Natural killer cell (primary cell): ENCODE measurements at regions not wholly inside any gene's neighbourhood (a gene's known extent, or its start where the extent isn't known, plus 50 kb on each side); places are given as distances from the start of the nearest gene placed in this dataset.

Experiments
- ATAC-seq, 3 donors: fragments of 150-1000 bp in 2 of 3; fragments of 200-7000 bp in 1 of 3; cut with Tn5 transposase; 1 replicate in 1 of 3; 2 replicates in 2 of 3; pipeline ENCODE4 v1.10.0; 2021; ENCODE audit warnings: mild to moderate bottlenecking in 2 of 3, moderate library complexity in 2 of 3
- DNase-seq, 2 donors: peaks; one replicate each; pipeline versions ENCODE4 v3.0.0 to v3.0.0-alpha.2; 2013 to 2021; ENCODE audit warnings: mixed read lengths in 1 of 2
- H3K27ac ChIP-seq: one replicate; pipeline ENCODE4 v1.5.1; 2013; ENCODE audit warnings: mild to moderate bottlenecking, low read length
- H3K27me3 ChIP-seq: one replicate; pipeline ENCODE4 v1.6.1; 2013; ENCODE audit warnings: low read length; ENCODE audit not compliant: control insufficient read depth, insufficient read depth
- H3K36me3 ChIP-seq: one replicate; pipeline ENCODE4 v1.6.1; 2013; ENCODE audit warnings: low read length; ENCODE audit not compliant: control insufficient read depth, insufficient read depth
- H3K4me1 ChIP-seq: one replicate; pipeline ENCODE4 v1.6.1; 2013; ENCODE audit warnings: low read length; ENCODE audit not compliant: control insufficient read depth, insufficient read depth
- H3K4me3 ChIP-seq: one replicate; pipeline ENCODE4 v1.5.1; 2013; ENCODE audit warnings: low read length
- H3K9me3 ChIP-seq: one replicate; pipeline ENCODE4 v1.6.1; 2013; ENCODE audit warnings: low read length; ENCODE audit not compliant: control insufficient read depth, insufficient read depth
- H3K27ac Mint-ChIP-seq, 2 donors: one replicate each; pipeline ENCODE4 v1.8.0; 2022; ENCODE audit warnings: mild to moderate bottlenecking in 2 of 2, mixed read lengths in 2 of 2, moderate library complexity in 1 of 2
- H3K27me3 Mint-ChIP-seq, 2 donors: one replicate each; pipeline ENCODE4 v1.8.0; 2022; ENCODE audit warnings: low read depth in 2 of 2, mixed read lengths in 2 of 2
- H3K36me3 Mint-ChIP-seq: one replicate; pipeline ENCODE4 v1.8.0; 2022; ENCODE audit warnings: mixed read lengths
- H3K4me1 Mint-ChIP-seq, 2 donors: one replicate each; pipeline ENCODE4 v1.8.0; 2022; ENCODE audit warnings: mixed read lengths in 2 of 2
- H3K4me3 Mint-ChIP-seq: one replicate; pipeline ENCODE4 v1.8.0; 2022; ENCODE audit warnings: mild to moderate bottlenecking, moderate library complexity, mixed read lengths
- H3K9me3 Mint-ChIP-seq, 2 donors: one replicate each; pipeline ENCODE4 v1.8.0; 2022; ENCODE audit warnings: mixed read lengths in 2 of 2
- CTCF ChIP-seq: fragments of 200-600 bp; IDR thresholded peaks from one replicate; pipeline ENCODE4 v1.8.0; 2022; ENCODE audit warnings: antibody characterized with exemption
- WGBS: methylation state at CpG from one replicate; pipeline ENCODE4 v1.1.7; 2013; ENCODE audit warnings: missing lambda C conversion rate; ENCODE audit not compliant: insufficient coverage; 5-methylcytosine and 5-hydroxymethylcytosine counted together
- intact Hi-C: fragments of 100-400 bp; cut with micrococcal nuclease; formaldehyde crosslinking; loops from one replicate; pipeline ENCODE4 v1.14.2; 2022

- Histone ChIP-seq H3K4me3 (no peak overlapping the region), H3K36me3 (no peaks in the 10 kb centered on the region), H3K4me1 (no peaks in the 10 kb centered on the region), H3K27ac (no peak overlapping the region), H3K9me3 (no peaks in the 10 kb centered on the region), H3K27me3 (no peaks in the 10 kb centered on the region)
- Mint-ChIP-seq H3K4me1 (no peaks in the 10 kb centered on the region), H3K4me3 (no peak overlapping the region), H3K36me3 (no peaks in the 10 kb centered on the region), H3K9me3 (no peaks in the 10 kb centered on the region), H3K27me3 (no peaks in the 10 kb centered on the region), H3K27ac (no peak overlapping the region)
- intact Hi-C loops, result no loop called here
- TF ChIP-seq CTCF, result no peak
- 80% methylated on average over 1 of the region's 2 CpGs for WGBS
- ATAC-seq, result no peak
- no peak for DNase-seq
These were observed 73.3 kb downstream of the LEPR start for GRCh38 chr1:65493802-65494201.

- H3K27ac Mint-ChIP-seq, result no peak overlapping the region
These were observed 74.2 kb downstream of the LEPR start for GRCh38 chr1:65494671-65495070.

GRCh38 chr1:65495137-65495536 lies 74.7 kb downstream of the LEPR start:
- Histone ChIP-seq H3K4me1 (no peaks in the 10 kb centered on the region), H3K27ac (no peak overlapping the region), H3K36me3 (no peaks in the 10 kb centered on the region), H3K9me3 (no peaks in the 10 kb centered on the region), H3K4me3 (no peak overlapping the region), H3K27me3 (no peaks in the 10 kb centered on the region)
- ATAC-seq, result no peak
- Mint-ChIP-seq H3K9me3 (no peaks in the 10 kb centered on the region), H3K27ac (no peak overlapping the region), H3K36me3 (no peaks in the 10 kb centered on the region), H3K4me3 (no peak overlapping the region), H3K27me3 (no peaks in the 10 kb centered on the region), H3K4me1 (no peaks in the 10 kb centered on the region)
- intact Hi-C loops, result no loop called here
- no CpG with 5 or more reads among the region's 1 CpG for WGBS
- no peak for DNase-seq
- TF ChIP-seq CTCF, result no peak

More at GRCh38 chr1:65494671-65495070, 74.2 kb downstream of the LEPR start:
- Mint-ChIP-seq H3K9me3 (no peaks in the 10 kb centered on the region), H3K4me1 (no peaks in the 10 kb centered on the region), H3K36me3 (no peaks in the 10 kb centered on the region), H3K4me3 (no peak overlapping the region), H3K27me3 (no peaks in the 10 kb centered on the region)
- ATAC-seq, result no peak
- DNase-seq, result no peak
- TF ChIP-seq CTCF, result no peak
- no peak overlapping the region for H3K4me3 ChIP-seq
- H3K9me3 ChIP-seq, result no peaks in the 10 kb centered on the region
- intact Hi-C loops, result no loop called here
- H3K27me3 ChIP-seq, result no peaks in the 10 kb centered on the region
- WGBS, result 88% methylated on average over 1 of the region's 1 CpG
- H3K36me3 ChIP-seq, result no peaks in the 10 kb centered on the region
- H3K27ac ChIP-seq, result no peak overlapping the region
- H3K4me1 ChIP-seq, result no peaks in the 10 kb centered on the region

- no peaks in the 10 kb centered on the region for H3K36me3 Mint-ChIP-seq
- Histone ChIP-seq H3K4me3 (no peak overlapping the region), H3K36me3 (no peaks in the 10 kb centered on the region), H3K27me3 (no peaks in the 10 kb centered on the region), H3K9me3 (no peaks in the 10 kb centered on the region), H3K27ac (no peak overlapping the region), H3K4me1 (no peaks in the 10 kb centered on the region)
- no peak overlapping the region for H3K27ac Mint-ChIP-seq
- H3K4me1 Mint-ChIP-seq, result no peaks in the 10 kb centered on the region
- no peak for ATAC-seq
- no peak overlapping the region for H3K4me3 Mint-ChIP-seq
- WGBS, result 89% methylated on average over 1 of the region's 2 CpGs
- TF ChIP-seq CTCF, result no peak
- DNase-seq, result no peak
- H3K9me3 Mint-ChIP-seq, result no peaks in the 10 kb centered on the region
- H3K27me3 Mint-ChIP-seq, result no peaks in the 10 kb centered on the region
- intact Hi-C loops, result no loop called here
These were observed 76.9 kb downstream of the LEPR start for GRCh38 chr1:65497256-65497830.
